HepG2 (cell line): ENCODE measurements at regions not wholly inside any gene's neighbourhood (a gene's known extent, or its start where the extent isn't known, plus 50 kb on each side); places are given as distances from the start of the nearest gene placed in this dataset.

ENCODE experiments used
- ARNT ChIP-seq: fragments of 450-650 bp; IDR thresholded peaks from 2 replicates; pipeline ENCODE4 v1.6.1; 2017
- BRD4 ChIP-seq: sonication (generic); formaldehyde crosslinking; IDR thresholded peaks from 2 replicates; pipeline ENCODE4 v1.4.0; 2020; ENCODE audit warnings: missing genetic modification reagents
- CHCHD3 ChIP-seq: sonication (generic); formaldehyde crosslinking; IDR thresholded peaks from 2 replicates; pipeline ENCODE4 v1.8.0; 2022; ENCODE audit warnings: mild to moderate bottlenecking, missing genetic modification reagents, moderate library complexity
- DR1 ChIP-seq: sonication (generic); formaldehyde crosslinking; IDR thresholded peaks from 2 replicates; pipeline ENCODE4 v1.8.0; 2021; ENCODE audit warnings: mild to moderate bottlenecking, missing genetic modification reagents, inconsistent platforms
- ELF1 ChIP-seq: sonication (generic); formaldehyde crosslinking; IDR thresholded peaks from 2 replicates; pipeline ENCODE4 v1.4.0; 2020; ENCODE audit warnings: missing genetic modification reagents
- FOXK1 ChIP-seq: sonication (generic); formaldehyde crosslinking; IDR thresholded peaks from 2 replicates; pipeline ENCODE4 v1.4.0; 2020; ENCODE audit warnings: low read depth, missing genetic modification reagents, borderline replicate concordance
- GPN1 ChIP-seq: sonication (generic); formaldehyde crosslinking; IDR thresholded peaks from 2 replicates; pipeline ENCODE4 v1.5.1; 2020; ENCODE audit warnings: missing genetic modification reagents, borderline replicate concordance
- HIVEP1 ChIP-seq: sonication (generic); formaldehyde crosslinking; IDR thresholded peaks from 2 replicates; pipeline ENCODE4 v1.4.0; 2020; ENCODE audit warnings: mild to moderate bottlenecking, missing genetic modification reagents
- HMGA1 ChIP-seq: sonication (generic); formaldehyde crosslinking; conservative IDR thresholded peaks from 2 replicates; pipeline ENCODE4 v1.4.0; 2020; ENCODE audit warnings: missing genetic modification reagents
- HNRNPH1 ChIP-seq: fragments of 200-400 bp; formaldehyde crosslinking; optimal IDR thresholded peaks from 2 replicates; pipeline ENCODE3; 2017; ENCODE audit warnings: mild to moderate bottlenecking, low read depth, low read length
- HOXA3 ChIP-seq: sonication (generic); formaldehyde crosslinking; IDR thresholded peaks from 2 replicates; pipeline ENCODE4 v1.5.0; 2020; ENCODE audit warnings: missing genetic modification reagents
- HOXA7 ChIP-seq: sonication (generic); formaldehyde crosslinking; IDR thresholded peaks from 2 replicates; pipeline ENCODE4 v1.8.1; 2022; ENCODE audit warnings: mild to moderate bottlenecking, missing genetic modification reagents, moderate library complexity
- MEIS2 ChIP-seq: sonication (generic); formaldehyde crosslinking; IDR thresholded peaks from 2 replicates; pipeline ENCODE4 v1.9.0; 2021; ENCODE audit warnings: mild to moderate bottlenecking, missing genetic modification reagents
- MZF1 ChIP-seq: sonication (generic); formaldehyde crosslinking; IDR thresholded peaks from 2 replicates; pipeline ENCODE4 v1.8.1; 2023; ENCODE audit warnings: mild to moderate bottlenecking, missing genetic modification reagents, borderline replicate concordance
- NFE2 ChIP-seq: sonication (generic); formaldehyde crosslinking; IDR thresholded peaks from 2 replicates; pipeline ENCODE4 v1.4.0; 2020; ENCODE audit warnings: missing genetic modification reagents
- NFIB ChIP-seq: sonication (generic); formaldehyde crosslinking; IDR thresholded peaks from 2 replicates; pipeline ENCODE4 v1.9.0; 2021; ENCODE audit warnings: missing genetic modification reagents, mild to moderate bottlenecking, borderline replicate concordance
- PLRG1 ChIP-seq: fragments of 450-650 bp; conservative IDR thresholded peaks from 2 replicates; pipeline ENCODE4 v1.6.1; 2016
- RAD21 ChIP-seq: fragments of 450-650 bp; formaldehyde crosslinking; IDR thresholded peaks from 2 replicates; pipeline ENCODE4 v1.5.0; 2020; ENCODE audit warnings: mild to moderate bottlenecking
- RBM39 ChIP-seq: fragments of 200-400 bp; formaldehyde crosslinking; IDR thresholded peaks from one replicate; pipeline ENCODE4 v1.6.1; 2018; ENCODE audit warnings: antibody characterized with exemption, mild to moderate bottlenecking, low read depth, low read length; ENCODE audit not compliant: poor library complexity, severe bottlenecking
- SMARCE1 ChIP-seq: fragments of 450-650 bp; IDR thresholded peaks from 2 replicates; pipeline ENCODE4 v1.6.1; 2017; ENCODE audit warnings: borderline replicate concordance
- SP4 ChIP-seq: sonication (generic); formaldehyde crosslinking; IDR thresholded peaks from 2 replicates; pipeline ENCODE4 v1.8.1; 2023; ENCODE audit warnings: mild to moderate bottlenecking, missing genetic modification reagents
- ZBTB7B ChIP-seq: sonication (generic); formaldehyde crosslinking; IDR thresholded peaks from 2 replicates; pipeline ENCODE4 v1.4.0; 2020; ENCODE audit warnings: missing genetic modification reagents
- ZC3H4 ChIP-seq: sonication (generic); formaldehyde crosslinking; IDR thresholded peaks from 2 replicates; pipeline ENCODE4 v1.4.0; 2020; ENCODE audit warnings: missing genetic modification reagents, borderline replicate concordance
- ZMYM4 ChIP-seq: sonication (generic); formaldehyde crosslinking; IDR thresholded peaks from 2 replicates; pipeline ENCODE4 v1.8.1; 2023; ENCODE audit warnings: mild to moderate bottlenecking, missing genetic modification reagents
- ZNF350 ChIP-seq: sonication (generic); formaldehyde crosslinking; IDR thresholded peaks from 2 replicates; pipeline ENCODE4 v1.4.0; 2020; ENCODE audit warnings: mild to moderate bottlenecking, low read depth, missing genetic modification reagents, borderline replicate concordance
- ZNF556 ChIP-seq: sonication (generic); formaldehyde crosslinking; IDR thresholded peaks from 2 replicates; pipeline ENCODE4 v1.4.0; 2020; ENCODE audit warnings: mild to moderate bottlenecking, missing genetic modification reagents, borderline replicate concordance
- ZNF557 ChIP-seq: sonication (generic); formaldehyde crosslinking; IDR thresholded peaks from 2 replicates; pipeline ENCODE4 v1.4.0; 2020; ENCODE audit warnings: missing genetic modification reagents
- ZNF619 ChIP-seq: sonication (generic); formaldehyde crosslinking; IDR thresholded peaks from 2 replicates; pipeline ENCODE4 v1.4.0; 2020; ENCODE audit warnings: mild to moderate bottlenecking, missing genetic modification reagents
- ZNF737 ChIP-seq: sonication (generic); formaldehyde crosslinking; IDR thresholded peaks from 2 replicates; pipeline ENCODE4 v1.5.0; 2020; ENCODE audit warnings: missing genetic modification reagents, mild to moderate bottlenecking, borderline replicate concordance
- TF ChIP-seq, protein P1 (sequence below): sonication (generic); formaldehyde crosslinking; IDR thresholded peaks from 2 replicates; pipeline ENCODE4 v1.8.1; 2023; ENCODE audit warnings: missing genetic modification reagents, inconsistent platforms, borderline replicate concordance
- TF ChIP-seq, protein P2 (sequence below): IDR thresholded peaks from 2 replicates; pipeline ENCODE4 v1.6.1; 2016; ENCODE audit warnings: low read depth
- TF ChIP-seq, protein P3 (sequence below): sonication (generic); formaldehyde crosslinking; IDR thresholded peaks from 2 replicates; pipeline ENCODE4 v1.4.0; 2020; ENCODE audit warnings: mild to moderate bottlenecking, missing genetic modification reagents
- TF ChIP-seq, protein P4 (sequence below): IDR thresholded peaks from 2 replicates; pipeline ENCODE4 v1.6.1; 2016; ENCODE audit warnings: low read depth, borderline replicate concordance

DNA sequence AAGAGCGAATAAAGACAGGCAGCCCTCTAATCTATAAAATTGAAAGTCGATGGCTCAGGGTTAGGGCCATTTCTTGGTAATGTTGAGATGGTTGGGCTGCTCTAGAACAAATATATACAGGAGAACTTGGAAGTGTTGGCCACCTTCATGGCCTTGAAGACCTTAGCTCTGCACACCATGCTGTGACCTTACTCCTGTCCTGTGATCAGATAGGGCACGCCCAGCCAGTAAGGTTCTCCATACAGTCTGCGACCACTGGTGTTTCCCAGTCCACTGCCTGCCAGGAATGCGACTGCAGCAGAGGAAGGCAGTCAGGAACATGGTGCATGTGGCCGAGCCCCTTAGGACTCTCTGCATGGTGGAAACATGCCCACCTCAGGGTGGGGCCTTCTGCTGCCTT, 73.2 kb upstream of the PSMA6 start (continued):
- TF ChIP-seq, protein P1, sequence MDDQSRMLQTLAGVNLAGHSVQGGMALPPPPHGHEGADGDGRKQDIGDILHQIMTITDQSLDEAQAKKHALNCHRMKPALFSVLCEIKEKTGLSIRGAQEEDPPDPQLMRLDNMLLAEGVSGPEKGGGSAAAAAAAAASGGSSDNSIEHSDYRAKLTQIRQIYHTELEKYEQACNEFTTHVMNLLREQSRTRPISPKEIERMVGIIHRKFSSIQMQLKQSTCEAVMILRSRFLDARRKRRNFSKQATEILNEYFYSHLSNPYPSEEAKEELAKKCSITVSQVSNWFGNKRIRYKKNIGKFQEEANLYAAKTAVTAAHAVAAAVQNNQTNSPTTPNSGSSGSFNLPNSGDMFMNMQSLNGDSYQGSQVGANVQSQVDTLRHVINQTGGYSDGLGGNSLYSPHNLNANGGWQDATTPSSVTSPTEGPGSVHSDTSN: no peak
- TF ChIP-seq ZNF556 (CRISPR knock-in tag) (no peak), SP4 (CRISPR knock-in tag) (0 out of 2 replicates have a peak, but pooled peaks have one; percentile 37), HNRNPH1 (no peak), NFIB (CRISPR knock-in tag) (no peak), ZNF557 (CRISPR knock-in tag) (no peak), ZMYM4 (peak; percentile 23; the same call in 1 of the 2 replicates), HMGA1 (CRISPR knock-in tag) (no peak), DR1 (CRISPR knock-in tag) (no peak), HIVEP1 (CRISPR knock-in tag) (no peak), GPN1 (no peak), ELF1 (CRISPR knock-in tag) (no peak), FOXK1 (CRISPR knock-in tag) (no peak), SMARCE1 (no peak), ZC3H4 (CRISPR knock-in tag) (no peak), ZNF737 (CRISPR knock-in tag) (no peak), MEIS2 (CRISPR knock-in tag) (no peak), BRD4 (CRISPR knock-in tag) (no peak), ZBTB7B (no peak), RAD21 (no peak), HOXA7 (CRISPR knock-in tag) (no peak), ARNT (no peak), RBM39 (no peak), ZNF619 (0 out of 2 replicates have a peak, but pooled peaks have one; percentile 59), NFE2 (CRISPR knock-in tag) (no peak), MZF1 (CRISPR knock-in tag) (no peak), PLRG1 (no peak), HOXA3 (CRISPR knock-in tag) (no peak), CHCHD3 (no peak), ZNF350 (CRISPR knock-in tag) (no peak)
- TF ChIP-seq, protein P2, sequence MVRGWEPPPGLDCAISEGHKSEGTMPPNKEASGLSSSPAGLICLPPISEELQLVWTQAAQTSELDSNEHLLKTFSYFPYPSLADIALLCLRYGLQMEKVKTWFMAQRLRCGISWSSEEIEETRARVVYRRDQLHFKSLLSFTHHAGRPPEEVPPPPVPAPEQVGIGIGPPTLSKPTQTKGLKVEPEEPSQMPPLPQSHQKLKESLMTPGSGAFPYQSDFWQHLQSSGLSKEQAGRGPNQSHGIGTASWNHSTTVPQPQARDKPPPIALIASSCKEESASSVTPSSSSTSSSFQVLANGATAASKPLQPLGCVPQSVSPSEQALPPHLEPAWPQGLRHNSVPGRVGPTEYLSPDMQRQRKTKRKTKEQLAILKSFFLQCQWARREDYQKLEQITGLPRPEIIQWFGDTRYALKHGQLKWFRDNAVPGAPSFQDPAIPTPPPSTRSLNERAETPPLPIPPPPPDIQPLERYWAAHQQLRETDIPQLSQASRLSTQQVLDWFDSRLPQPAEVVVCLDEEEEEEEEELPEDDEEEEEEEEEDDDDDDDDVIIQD (CRISPR knock-in tag): no peak
- TF ChIP-seq, protein P3, sequence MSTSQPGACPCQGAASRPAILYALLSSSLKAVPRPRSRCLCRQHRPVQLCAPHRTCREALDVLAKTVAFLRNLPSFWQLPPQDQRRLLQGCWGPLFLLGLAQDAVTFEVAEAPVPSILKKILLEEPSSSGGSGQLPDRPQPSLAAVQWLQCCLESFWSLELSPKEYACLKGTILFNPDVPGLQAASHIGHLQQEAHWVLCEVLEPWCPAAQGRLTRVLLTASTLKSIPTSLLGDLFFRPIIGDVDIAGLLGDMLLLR (CRISPR knock-in tag): no peak
- TF ChIP-seq, protein P4, sequence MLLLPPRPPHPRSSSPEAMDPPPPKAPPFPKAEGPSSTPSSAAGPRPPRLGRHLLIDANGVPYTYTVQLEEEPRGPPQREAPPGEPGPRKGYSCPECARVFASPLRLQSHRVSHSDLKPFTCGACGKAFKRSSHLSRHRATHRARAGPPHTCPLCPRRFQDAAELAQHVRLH: no peak
